ENCODE measurements at regions not wholly inside any gene's neighbourhood (a gene's known extent, or its start where the extent isn't known, plus 50 kb on each side); places are given as distances from the start of the nearest gene placed in this dataset.
"Not testable (repeated sequence)": the region's sequence is repeated elsewhere in the genome, so short reads cannot be mapped to it uniquely, and the experiment has no call there.

- not testable (repeated sequence) for H3K36me3 ChIP-seq (ENCODE audit: control insufficient read depth, low read depth, low read length); H3K9me3 ChIP-seq (ENCODE audit: control insufficient read depth, low read depth, low read length); H3K4me3 ChIP-seq (ENCODE audit: low read length); H3K27ac ChIP-seq (ENCODE audit: low read length); H3K9ac ChIP-seq (ENCODE audit: low read length); H3K4me1 ChIP-seq (ENCODE audit: control insufficient read depth, low read depth, low read length)
- peaks cover 29% of the 10 kb centered on the region for H3K27me3 ChIP-seq (ENCODE audit: control insufficient read depth, insufficient read depth, low read length)
Observed at GRCh38 chr3:194067327-194067726, 68.6 kb upstream of the HES1 start.

- H3K27me3 ChIP-seq (ENCODE audit: control insufficient read depth, insufficient read depth, low read length) = peaks cover 35% of the 10 kb centered on the region
- H3K4me3 ChIP-seq (ENCODE audit: low read length) = no peak overlapping the region
- peaks cover 9% of the 10 kb centered on the region for H3K4me1 ChIP-seq (ENCODE audit: control insufficient read depth, low read depth, low read length)
- no peaks in the 10 kb centered on the region for H3K9me3 ChIP-seq (ENCODE audit: control insufficient read depth, low read depth, low read length)
- no peaks in the 10 kb centered on the region for H3K36me3 ChIP-seq (ENCODE audit: control insufficient read depth, low read depth, low read length)
- H3K9ac ChIP-seq (ENCODE audit: low read length) = no peak overlapping the region
- no peak overlapping the region for H3K27ac ChIP-seq (ENCODE audit: low read length)
Observed at GRCh38 chr3:194067949-194068362, 68.0 kb upstream of the HES1 start.

GRCh38 chr3:194069421-194070219 lies 66.3 kb upstream of the HES1 start:
- no peaks in the 10 kb centered on the region for H3K9me3 ChIP-seq (ENCODE audit: control insufficient read depth, low read depth, low read length)
- no peak overlapping the region for H3K4me3 ChIP-seq (ENCODE audit: low read length)
- peaks cover 39% of the 10 kb centered on the region for H3K27me3 ChIP-seq (ENCODE audit: control insufficient read depth, insufficient read depth, low read length)
- peaks cover 9% of the 10 kb centered on the region for H3K4me1 ChIP-seq (ENCODE audit: control insufficient read depth, low read depth, low read length)
- no peak overlapping the region for H3K9ac ChIP-seq (ENCODE audit: low read length)
- H3K27ac ChIP-seq (ENCODE audit: low read length) = no peak overlapping the region
- H3K36me3 ChIP-seq (ENCODE audit: control insufficient read depth, low read depth, low read length) = no peaks in the 10 kb centered on the region

GRCh38 chr3:194070220-194070633 lies 65.7 kb upstream of the HES1 start:
- H3K4me1 ChIP-seq (ENCODE audit: control insufficient read depth, low read depth, low read length) = peaks cover 9% of the 10 kb centered on the region
- peak overlapping the region; percentile 35 for H3K4me3 ChIP-seq (ENCODE audit: low read length)
- H3K27ac ChIP-seq (ENCODE audit: low read length) = no peak overlapping the region
- no peak overlapping the region for H3K9ac ChIP-seq (ENCODE audit: low read length)
- no peaks in the 10 kb centered on the region for H3K9me3 ChIP-seq (ENCODE audit: control insufficient read depth, low read depth, low read length)
- peaks cover 39% of the 10 kb centered on the region for H3K27me3 ChIP-seq (ENCODE audit: control insufficient read depth, insufficient read depth, low read length)
- H3K36me3 ChIP-seq (ENCODE audit: control insufficient read depth, low read depth, low read length) = no peaks in the 10 kb centered on the region

- peaks cover 39% of the 10 kb centered on the region for H3K27me3 ChIP-seq (ENCODE audit: control insufficient read depth, insufficient read depth, low read length)
Observed at GRCh38 chr3:194070634-194071409, 65.1 kb upstream of the HES1 start.

GRCh38 chr3:194072097-194072428 lies 63.9 kb upstream of the HES1 start:
- Histone ChIP-seq H3K4me1 (ENCODE audit: control insufficient read depth, low read depth, low read length) (peaks cover 9% of the 10 kb centered on the region), H3K27ac (ENCODE audit: low read length) (no peak overlapping the region)

More at GRCh38 chr3:194070634-194071409, 65.1 kb upstream of the HES1 start:
- Histone ChIP-seq H3K9me3 (ENCODE audit: control insufficient read depth, low read depth, low read length) (no peaks in the 10 kb centered on the region), H3K27ac (ENCODE audit: low read length) (no peak overlapping the region), H3K4me1 (ENCODE audit: control insufficient read depth, low read depth, low read length) (peaks cover 9% of the 10 kb centered on the region), H3K36me3 (ENCODE audit: control insufficient read depth, low read depth, low read length) (no peaks in the 10 kb centered on the region), H3K4me3 (ENCODE audit: low read length) (peak overlapping the region; percentile 38), H3K9ac (ENCODE audit: low read length) (no peak overlapping the region)

GRCh38 chr3:194072691-194073279 lies 63.2 kb upstream of the HES1 start:
- H3K4me1 ChIP-seq (ENCODE audit: control insufficient read depth, low read depth, low read length) = peaks cover 9% of the 10 kb centered on the region
- H3K4me3 ChIP-seq (ENCODE audit: low read length) = no peak overlapping the region

More at GRCh38 chr3:194072097-194072428, 63.9 kb upstream of the HES1 start:
- H3K27me3 ChIP-seq (ENCODE audit: control insufficient read depth, insufficient read depth, low read length) = peaks cover 39% of the 10 kb centered on the region
- no peak overlapping the region for H3K9ac ChIP-seq (ENCODE audit: low read length)
- H3K36me3 ChIP-seq (ENCODE audit: control insufficient read depth, low read depth, low read length) = no peaks in the 10 kb centered on the region
- no peak overlapping the region for H3K4me3 ChIP-seq (ENCODE audit: low read length)
- no peaks in the 10 kb centered on the region for H3K9me3 ChIP-seq (ENCODE audit: control insufficient read depth, low read depth, low read length)

GRCh38 chr3:194073926-194074325 lies 62.0 kb upstream of the HES1 start:
- Histone ChIP-seq H3K9ac (ENCODE audit: low read length) (no peak overlapping the region), H3K27ac (ENCODE audit: low read length) (no peak overlapping the region), H3K4me3 (ENCODE audit: low read length) (no peak overlapping the region), H3K27me3 (ENCODE audit: control insufficient read depth, insufficient read depth, low read length) (peaks cover 39% of the 10 kb centered on the region), H3K36me3 (ENCODE audit: control insufficient read depth, low read depth, low read length) (no peaks in the 10 kb centered on the region), H3K9me3 (ENCODE audit: control insufficient read depth, low read depth, low read length) (no peaks in the 10 kb centered on the region), H3K4me1 (ENCODE audit: control insufficient read depth, low read depth, low read length) (peaks cover 9% of the 10 kb centered on the region)

More at GRCh38 chr3:194072691-194073279, 63.2 kb upstream of the HES1 start:
- H3K36me3 ChIP-seq (ENCODE audit: control insufficient read depth, low read depth, low read length) = no peaks in the 10 kb centered on the region
- H3K27me3 ChIP-seq (ENCODE audit: control insufficient read depth, insufficient read depth, low read length) = peaks cover 39% of the 10 kb centered on the region
- H3K9ac ChIP-seq (ENCODE audit: low read length) = no peak overlapping the region
- no peak overlapping the region for H3K27ac ChIP-seq (ENCODE audit: low read length)
- H3K9me3 ChIP-seq (ENCODE audit: control insufficient read depth, low read depth, low read length) = no peaks in the 10 kb centered on the region

GRCh38 chr3:194075088-194075615 lies 60.8 kb upstream of the HES1 start:
- H3K27ac ChIP-seq (ENCODE audit: low read length) = no peak overlapping the region
- no peak overlapping the region for H3K9ac ChIP-seq (ENCODE audit: low read length)
- H3K4me3 ChIP-seq (ENCODE audit: low read length) = no peak overlapping the region

GRCh38 chr3:194075802-194076460 lies 60.0 kb upstream of the HES1 start:
- Histone ChIP-seq H3K9me3 (ENCODE audit: control insufficient read depth, low read depth, low read length) (no peaks in the 10 kb centered on the region), H3K4me1 (ENCODE audit: control insufficient read depth, low read depth, low read length) (peaks cover 8% of the 10 kb centered on the region), H3K27me3 (ENCODE audit: control insufficient read depth, insufficient read depth, low read length) (peaks cover 22% of the 10 kb centered on the region)

More at GRCh38 chr3:194075088-194075615, 60.8 kb upstream of the HES1 start:
- H3K27me3 ChIP-seq (ENCODE audit: control insufficient read depth, insufficient read depth, low read length) = peaks cover 28% of the 10 kb centered on the region
- H3K4me1 ChIP-seq (ENCODE audit: control insufficient read depth, low read depth, low read length) = peaks cover 5% of the 10 kb centered on the region
- no peaks in the 10 kb centered on the region for H3K36me3 ChIP-seq (ENCODE audit: control insufficient read depth, low read depth, low read length)
- H3K9me3 ChIP-seq (ENCODE audit: control insufficient read depth, low read depth, low read length) = no peaks in the 10 kb centered on the region

GRCh38 chr3:194076475-194076874 lies 59.5 kb upstream of the HES1 start:
- no peak overlapping the region for H3K9ac ChIP-seq (ENCODE audit: low read length)
- no peaks in the 10 kb centered on the region for H3K9me3 ChIP-seq (ENCODE audit: control insufficient read depth, low read depth, low read length)
- H3K4me1 ChIP-seq (ENCODE audit: control insufficient read depth, low read depth, low read length) = peaks cover 7% of the 10 kb centered on the region
- no peak overlapping the region for H3K27ac ChIP-seq (ENCODE audit: low read length)
- no peaks in the 10 kb centered on the region for H3K36me3 ChIP-seq (ENCODE audit: control insufficient read depth, low read depth, low read length)
- H3K27me3 ChIP-seq (ENCODE audit: control insufficient read depth, insufficient read depth, low read length) = peaks cover 18% of the 10 kb centered on the region
- H3K4me3 ChIP-seq (ENCODE audit: low read length) = no peak overlapping the region

More at GRCh38 chr3:194075802-194076460, 60.0 kb upstream of the HES1 start:
- no peak overlapping the region for H3K27ac ChIP-seq (ENCODE audit: low read length)
- H3K9ac ChIP-seq (ENCODE audit: low read length) = no peak overlapping the region
- no peaks in the 10 kb centered on the region for H3K36me3 ChIP-seq (ENCODE audit: control insufficient read depth, low read depth, low read length)
- no peak overlapping the region for H3K4me3 ChIP-seq (ENCODE audit: low read length)
